Fibroblast of lung (primary cell): ENCODE measurements at regions not wholly inside any gene's neighbourhood (a gene's known extent, or its start where the extent isn't known, plus 50 kb on each side); places are given as distances from the start of the nearest gene placed in this dataset.
A peak's percentile ranks its signal among the peaks of the same experiment; 100 is the strongest.

ENCODE experiments used
- DNase-seq, 2 donors: peaks; one replicate each; pipeline versions ENCODE4 v3.0.0 to v3.0.0-alpha.2; 2010; ENCODE audit warnings: low read depth in 2 of 2
- H2AFZ ChIP-seq: 2 replicates; pipeline ENCODE4 v1.5.1; 2012; ENCODE audit warnings: low read length, control low read depth, inconsistent platforms
- H3K27ac ChIP-seq: 2 replicates; pipeline ENCODE4 v1.5.1; 2011; ENCODE audit warnings: low read length, control low read depth; ENCODE audit not compliant: insufficient read depth
- H3K27me3 ChIP-seq: 2 replicates; pipeline ENCODE4 v1.5.1; 2011; ENCODE audit warnings: mild to moderate bottlenecking, low read length; ENCODE audit not compliant: control insufficient read depth, insufficient read depth
- H3K36me3 ChIP-seq: 2 replicates; pipeline ENCODE4 v1.5.1; 2011; ENCODE audit warnings: low read length; ENCODE audit not compliant: control insufficient read depth, insufficient read depth
- H3K4me1 ChIP-seq: 2 replicates; pipeline ENCODE4 v1.5.1; 2011; ENCODE audit warnings: low read length; ENCODE audit not compliant: control insufficient read depth, insufficient read depth; ENCODE audit errors: extremely low read depth
- H3K4me2 ChIP-seq: 2 replicates; pipeline ENCODE4 v1.5.1; 2011; ENCODE audit warnings: low read length, control low read depth; ENCODE audit not compliant: insufficient read depth; ENCODE audit errors: extremely low read depth
- H3K4me3 ChIP-seq, 4 experiments: fragments of 200-600 bp in 1 of 4; sonication (generic) in 1 of 4; replicated peaks in 1 of 4; 2 replicates each; pipeline ENCODE4 v1.5.1; 2011 to 2016; ENCODE audit warnings: low read length in 4 of 4, low read depth in 3 of 4, mild to moderate bottlenecking in 3 of 4, control low read depth in 2 of 4, inconsistent platforms in 1 of 4, mixed read lengths in 1 of 4; ENCODE audit not compliant: insufficient read depth in 1 of 4; ENCODE audit errors: control extremely low read depth in 1 of 4
- H3K79me2 ChIP-seq: 2 replicates; pipeline ENCODE4 v1.5.1; 2012; ENCODE audit warnings: mild to moderate bottlenecking, low read length, inconsistent platforms; ENCODE audit not compliant: control insufficient read depth, insufficient read depth
- H3K9ac ChIP-seq: 2 replicates; pipeline ENCODE4 v1.5.1; 2011; ENCODE audit warnings: mild to moderate bottlenecking, low read length, control low read depth; ENCODE audit not compliant: insufficient read depth
- H3K9me3 ChIP-seq: 2 replicates; pipeline ENCODE4 v1.5.1; 2012; ENCODE audit warnings: low read depth, low read length; ENCODE audit not compliant: control insufficient read depth, insufficient read depth
- H4K20me1 ChIP-seq: 2 replicates; pipeline ENCODE4 v1.5.1; 2011; ENCODE audit warnings: low read length; ENCODE audit not compliant: control insufficient read depth, insufficient read depth; ENCODE audit errors: extremely low read depth
- CTCF ChIP-seq, 2 donors: IDR thresholded peaks in 1 of 2; conservative IDR thresholded peaks in 1 of 2; 1 replicate in 1 of 2; 2 replicates in 1 of 2; pipeline ENCODE4 v1.5.1; 2011 to 2012; ENCODE audit warnings: low read length in 2 of 2, control low read depth in 1 of 2, inconsistent platforms in 1 of 2, low read depth in 1 of 2, mild to moderate bottlenecking in 1 of 2
- EZH2 ChIP-seq: IDR thresholded peaks from 2 replicates; pipeline ENCODE4 v1.5.1; 2012; ENCODE audit warnings: low read length, control low read depth, mild to moderate bottlenecking; ENCODE audit errors: missing control alignments

GRCh38 chr11:91124363-91124762 is 901.5 kb upstream of the CHORDC1 start:
- no peak for DNase-seq
- no peak overlapping the region for H3K27ac ChIP-seq
- H3K79me2 ChIP-seq, result no peaks in the 10 kb centered on the region
- H3K4me1 ChIP-seq, result no peaks in the 10 kb centered on the region
- TF ChIP-seq CTCF (conservative IDR thresholded peaks at IDR 0.05 in 1 of 2, IDR thresholded peaks at IDR 0.05 in 1 of 2; ENCODE audit: low read depth in 1 of 2, low read length in 2 of 2) (no peak), EZH2 (no peak)
- no peak overlapping the region for H3K4me3 ChIP-seq
- no peaks in the 10 kb centered on the region for H3K27me3 ChIP-seq
- no peak overlapping the region for H3K4me2 ChIP-seq
- no peak overlapping the region for H2AFZ ChIP-seq
- H3K9me3 ChIP-seq, result no peaks in the 10 kb centered on the region
- H3K9ac ChIP-seq, result no peak overlapping the region
- no peaks in the 10 kb centered on the region for H4K20me1 ChIP-seq
- H3K36me3 ChIP-seq, result no peaks in the 10 kb centered on the region

- no peak overlapping the region for H3K9ac ChIP-seq
- H3K9me3 ChIP-seq, result no peaks in the 10 kb centered on the region
- no peak overlapping the region for H3K4me2 ChIP-seq
- H3K27me3 ChIP-seq, result no peaks in the 10 kb centered on the region
- TF ChIP-seq CTCF (conservative IDR thresholded peaks at IDR 0.05 in 1 of 2, IDR thresholded peaks at IDR 0.05 in 1 of 2; ENCODE audit: low read depth in 1 of 2, low read length in 2 of 2) (no peak), EZH2 (no peak)
- no peaks in the 10 kb centered on the region for H3K79me2 ChIP-seq
- no peak overlapping the region for H3K4me3 ChIP-seq
- no peaks in the 10 kb centered on the region for H3K36me3 ChIP-seq
- H3K4me1 ChIP-seq, result no peaks in the 10 kb centered on the region
- no peak for DNase-seq
- no peak overlapping the region for H3K27ac ChIP-seq
- H2AFZ ChIP-seq, result no peak overlapping the region
- H4K20me1 ChIP-seq, result no peaks in the 10 kb centered on the region
These were observed 892.3 kb upstream of the CHORDC1 start for GRCh38 chr11:91115116-91115515.

GRCh38 chr11:91104237-91104636 is 881.4 kb upstream of the CHORDC1 start:
- Histone ChIP-seq H3K27ac (no peak overlapping the region), H3K9ac (no peak overlapping the region), H3K4me1 (no peaks in the 10 kb centered on the region), H3K4me3 (no peak overlapping the region), H3K9me3 (no peaks in the 10 kb centered on the region), H3K4me2 (no peak overlapping the region), H3K79me2 (no peaks in the 10 kb centered on the region), H3K27me3 (no peaks in the 10 kb centered on the region), H3K36me3 (no peaks in the 10 kb centered on the region), H4K20me1 (no peaks in the 10 kb centered on the region), H2AFZ (no peak overlapping the region)
- peak; percentile 79 to 84 for DNase-seq
- TF ChIP-seq EZH2 (no peak), CTCF (conservative IDR thresholded peaks at IDR 0.05 in 1 of 2, IDR thresholded peaks at IDR 0.05 in 1 of 2; ENCODE audit: low read depth in 1 of 2, low read length in 2 of 2) (no peak)
